HG02885 (cell line): ENCODE measurements at regions not wholly inside any gene's neighbourhood (a gene's known extent, or its start where the extent isn't known, plus 50 kb on each side); places are given as distances from the start of the nearest gene placed in this dataset.

Experiments used
- ATAC-seq: cut with Tn5 transposase; IDR thresholded peaks from one replicate; pipeline ENCODE4 v1.9.1; 2021; ENCODE audit warnings: mild to moderate bottlenecking; ENCODE audit not compliant: unreplicated experiment, poor library complexity

DNA sequence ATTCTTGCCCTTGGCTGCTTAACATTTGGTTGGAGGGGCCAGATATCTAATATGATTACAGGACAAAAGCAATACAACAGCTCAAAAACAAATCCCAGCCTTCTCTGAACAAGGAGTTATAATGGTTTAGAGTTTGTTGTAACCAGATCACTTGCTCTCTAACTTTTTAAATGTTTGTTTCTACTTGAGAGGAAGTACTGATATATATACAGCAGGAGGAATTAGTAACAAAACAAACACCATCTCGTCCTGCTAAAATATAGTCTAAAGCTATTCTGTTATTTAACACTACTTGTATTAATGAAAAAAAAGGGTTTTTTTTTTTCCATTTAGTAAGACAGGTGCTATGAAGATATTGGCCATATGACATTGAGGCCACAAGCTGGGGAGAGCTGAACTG, 60.9 kb upstream of the TMEM17 start:
- no peak for ATAC-seq

DNA sequence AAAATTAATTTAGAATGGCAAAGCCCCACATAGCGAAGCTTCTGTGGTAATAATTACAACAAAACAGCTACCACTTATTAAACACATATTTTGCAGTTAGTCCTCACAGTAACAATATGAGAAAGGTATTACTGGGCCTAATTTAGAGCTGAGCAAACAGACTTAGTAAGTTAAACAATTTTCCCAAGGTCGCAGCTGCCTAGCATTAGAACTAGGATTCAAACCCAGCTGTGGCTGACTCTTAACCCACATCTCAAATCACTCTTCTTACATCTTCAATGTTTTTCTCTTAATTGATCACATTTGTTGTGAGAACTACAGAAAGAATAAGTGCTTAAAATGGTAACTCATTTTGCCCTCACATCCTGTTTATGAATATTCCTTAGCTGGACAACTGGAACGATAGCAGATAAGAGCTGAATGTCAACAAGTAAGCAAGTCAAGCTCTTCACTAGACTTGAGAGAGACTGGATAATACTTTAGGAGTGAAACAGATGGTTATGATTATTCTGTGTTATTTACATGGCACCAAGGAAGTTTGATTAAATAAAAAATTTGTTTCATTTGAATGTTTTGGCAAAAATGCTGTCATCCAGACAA, 59.4 kb upstream of the TMEM17 start:
- no peak for ATAC-seq

DNA sequence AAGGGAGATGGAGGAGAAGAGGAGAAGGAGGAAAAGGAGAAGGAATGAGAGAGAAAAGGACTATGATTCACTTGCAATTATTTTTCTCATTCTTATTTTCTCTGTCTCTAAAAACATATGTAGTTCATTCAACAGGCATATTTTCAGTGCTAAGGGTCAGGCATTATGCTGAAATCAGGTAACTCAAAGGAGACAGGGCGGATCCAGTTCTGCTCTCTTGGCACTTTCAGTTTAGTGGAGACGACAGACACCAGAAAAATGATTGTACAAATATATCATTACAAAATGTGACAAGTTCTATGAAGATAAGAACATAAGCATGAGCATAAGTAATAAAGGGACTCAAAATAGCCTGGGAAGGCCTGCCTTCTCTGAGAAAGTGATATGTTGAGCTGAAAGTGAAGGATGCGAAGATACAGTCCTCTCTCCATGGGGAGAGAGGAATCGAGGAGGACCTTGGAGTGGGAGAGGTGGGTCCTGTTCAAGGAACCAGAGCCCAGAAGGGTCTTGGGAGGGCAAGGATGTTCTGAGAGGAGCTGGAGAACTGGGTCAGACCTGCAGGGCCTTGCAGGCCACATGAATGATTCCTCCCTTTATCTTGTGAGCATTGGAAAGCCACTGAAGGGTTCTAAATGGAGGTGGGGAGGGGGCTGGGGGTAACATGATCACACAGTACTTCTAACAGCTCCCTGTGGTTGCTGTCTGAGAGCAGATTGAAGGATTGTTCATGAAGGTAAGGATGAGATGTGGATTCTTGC, 58.6 kb upstream of the TMEM17 start:
- ATAC-seq, result no peak

DNA sequence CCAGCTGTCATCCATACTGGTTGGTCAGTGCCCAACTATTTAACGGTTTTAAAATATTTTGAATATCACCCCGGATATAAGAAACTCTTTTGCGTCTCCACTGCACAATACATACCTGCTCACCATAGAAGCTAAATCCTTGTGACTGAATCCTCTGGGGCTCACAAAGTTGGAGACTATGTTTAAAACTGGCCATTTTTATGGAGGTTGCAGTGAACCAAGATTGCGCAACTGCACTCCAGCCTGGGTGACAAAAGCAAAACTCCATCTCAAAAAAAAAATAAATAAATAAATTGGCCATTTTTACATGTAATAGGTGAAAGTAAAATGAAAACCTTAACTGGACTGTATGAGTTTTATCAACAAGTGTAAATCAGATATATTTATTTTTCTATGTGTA, 55.6 kb upstream of the TMEM17 start:
- no peak for ATAC-seq

DNA sequence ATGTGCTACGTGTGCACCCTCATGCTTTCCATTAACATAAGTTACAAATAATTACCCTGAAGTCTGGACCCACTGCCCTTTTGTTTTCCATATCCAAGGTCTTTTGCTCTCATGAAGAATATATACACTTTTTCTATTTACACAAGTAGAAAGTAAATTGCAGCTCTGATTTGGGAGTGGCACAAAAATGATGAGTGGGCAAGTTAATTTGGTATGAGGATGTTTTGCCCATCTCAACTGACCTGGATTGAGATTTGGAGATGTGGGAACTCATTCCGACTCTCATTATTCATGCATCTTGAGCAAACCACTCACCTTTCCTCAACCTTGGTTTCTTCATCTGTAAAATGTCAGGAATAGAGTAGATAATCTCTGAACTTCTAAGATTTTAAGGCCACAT, 53.6 kb upstream of the TMEM17 start:
- ATAC-seq, result no peak

DNA sequence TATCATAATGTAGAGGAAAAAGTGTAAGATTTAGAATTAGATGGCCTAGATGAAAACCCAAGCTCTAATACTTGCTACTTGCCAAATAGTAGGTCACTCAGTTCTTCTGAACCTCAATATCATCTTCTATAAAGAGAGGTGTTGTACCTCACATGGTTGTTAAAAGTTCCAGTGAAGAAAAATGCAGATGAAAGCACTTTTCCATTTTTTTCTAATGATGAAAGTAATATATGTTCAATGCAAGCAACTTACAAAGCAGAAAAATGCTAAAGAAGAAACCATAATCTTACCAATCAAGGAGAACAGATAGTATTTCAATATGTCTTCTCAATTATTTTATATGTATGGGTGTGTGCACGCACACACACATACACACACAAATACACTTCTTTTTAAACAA, 52.7 kb upstream of the TMEM17 start:
- ATAC-seq, result no peak

DNA sequence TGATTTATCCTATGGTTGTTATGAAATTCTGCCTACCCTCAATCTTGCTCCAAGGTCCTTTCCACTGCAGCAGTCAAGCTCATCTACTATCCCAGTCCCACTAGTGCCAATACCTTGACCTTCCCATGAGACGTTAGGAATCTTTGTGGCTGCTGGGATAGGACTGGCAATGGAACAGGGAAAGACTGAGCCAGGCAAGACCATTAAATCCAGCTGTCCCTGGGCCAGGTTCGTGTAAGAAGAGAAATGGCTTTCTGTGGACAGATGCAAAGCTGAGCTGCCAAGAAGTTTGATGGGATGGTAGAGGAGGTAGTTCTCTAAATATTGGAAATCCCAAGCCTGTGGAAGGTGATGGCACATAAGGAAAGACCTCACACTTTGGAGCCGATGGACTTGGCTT, 50.1 kb upstream of the TMEM17 start:
- no peak for ATAC-seq
